SK-N-SH treated with all-trans-retinoic acid at 6 μM for 48 hours (cell line): ENCODE measurements at regions not wholly inside any gene's neighbourhood (a gene's known extent, or its start where the extent isn't known, plus 50 kb on each side); places are given as distances from the start of the nearest gene placed in this dataset.

Source experiments
- ATAC-seq: fragments of 200-7000 bp; cut with Tn5 transposase; 3 replicates; pipeline ENCODE4 v1.9.1; 2020; ENCODE audit warnings: mild to moderate bottlenecking, moderate library complexity
- BACH2 ChIP-seq: fragments of 250-450 bp; sonication (Bioruptor Pico); IDR thresholded peaks from 2 replicates; pipeline ENCODE4 v1.9.0; 2021; ENCODE audit warnings: mild to moderate bottlenecking, borderline replicate concordance
- CSDC2 ChIP-seq: fragments of 250-450 bp; sonication (Bioruptor Pico); IDR thresholded peaks from 2 replicates; pipeline ENCODE4 v1.5.0; 2020; ENCODE audit warnings: mild to moderate bottlenecking, moderate library complexity
- ESRRG ChIP-seq: fragments of 250-450 bp; sonication (Bioruptor Pico); IDR thresholded peaks from 2 replicates; pipeline ENCODE4 v1.6.1; 2021; ENCODE audit warnings: mild to moderate bottlenecking
- GLIS3 ChIP-seq: fragments of 250-450 bp; sonication (Bioruptor Pico); IDR thresholded peaks from 2 replicates; pipeline ENCODE4 v1.5.0; 2020; ENCODE audit warnings: mild to moderate bottlenecking, moderate library complexity
- ISL1 ChIP-seq: fragments of 250-450 bp; sonication (Bioruptor Pico); IDR thresholded peaks from 2 replicates; pipeline ENCODE4 v2.1.2; 2022; ENCODE audit warnings: mild to moderate bottlenecking, moderate library complexity
- OSR1 ChIP-seq: fragments of 250-450 bp; sonication (Bioruptor Pico); IDR thresholded peaks from 2 replicates; pipeline ENCODE4 v1.8.0; 2022; ENCODE audit warnings: moderate library complexity, mild to moderate bottlenecking, inconsistent platforms
- SNAI2 ChIP-seq: fragments of 250-450 bp; sonication (Bioruptor Pico); IDR thresholded peaks from 2 replicates; pipeline ENCODE4 v1.5.0; 2020; ENCODE audit warnings: mild to moderate bottlenecking, moderate library complexity
- TOX ChIP-seq: fragments of 250-450 bp; sonication (Bioruptor Pico); IDR thresholded peaks from 2 replicates; pipeline ENCODE4 v1.8.0; 2021; ENCODE audit warnings: mild to moderate bottlenecking, moderate library complexity, borderline replicate concordance
- ZC3H10 ChIP-seq: fragments of 250-450 bp; sonication (Bioruptor Pico); IDR thresholded peaks from 2 replicates; pipeline ENCODE4 v1.5.1; 2021; ENCODE audit warnings: mild to moderate bottlenecking, moderate library complexity
- ZFP3 ChIP-seq: fragments of 250-450 bp; sonication (Bioruptor Pico); IDR thresholded peaks from 2 replicates; pipeline ENCODE4 v1.5.0; 2020; ENCODE audit warnings: mild to moderate bottlenecking, moderate library complexity
- ZNF565 ChIP-seq: fragments of 450-650 bp; formaldehyde crosslinking; conservative IDR thresholded peaks from 2 replicates; pipeline ENCODE4 v1.5.0; 2020; ENCODE audit warnings: low read depth, mild to moderate bottlenecking, moderate library complexity
- ZNF70 ChIP-seq: fragments of 450-650 bp; formaldehyde crosslinking; IDR thresholded peaks from 2 replicates; pipeline ENCODE4 v1.5.0; 2020; ENCODE audit warnings: mild to moderate bottlenecking, moderate library complexity
- ZNF8 ChIP-seq: fragments of 450-650 bp; formaldehyde crosslinking; IDR thresholded peaks from 2 replicates; pipeline ENCODE4 v1.5.0; 2020; ENCODE audit warnings: mild to moderate bottlenecking, moderate library complexity
- TF ChIP-seq, protein P1 (sequence below): fragments of 250-450 bp; sonication (Bioruptor Pico); IDR thresholded peaks from 2 replicates; pipeline ENCODE4 v1.8.0; 2021; ENCODE audit warnings: low read depth, mild to moderate bottlenecking, moderate library complexity, borderline replicate concordance
- TF ChIP-seq, protein P2 (sequence below): fragments of 250-450 bp; sonication (Bioruptor Pico); IDR thresholded peaks from 2 replicates; pipeline ENCODE4 v1.8.0; 2020; ENCODE audit warnings: mild to moderate bottlenecking, moderate library complexity, borderline replicate concordance
- TF ChIP-seq, protein P3 (sequence below): fragments of 250-450 bp; sonication (Bioruptor Pico); IDR thresholded peaks from 2 replicates; pipeline ENCODE4 v1.5.1; 2021; ENCODE audit warnings: mild to moderate bottlenecking, moderate library complexity
- TF ChIP-seq, protein P4 (sequence below): fragments of 250-450 bp; sonication (Bioruptor Pico); IDR thresholded peaks from 2 replicates; pipeline ENCODE4 v1.5.0; 2020; ENCODE audit warnings: mild to moderate bottlenecking, moderate library complexity
- TF ChIP-seq, protein P5 (sequence below): fragments of 250-450 bp; sonication (Bioruptor Pico); IDR thresholded peaks from 2 replicates; pipeline ENCODE4 v1.5.1; 2020; ENCODE audit warnings: low read depth, mild to moderate bottlenecking, moderate library complexity

DNA sequence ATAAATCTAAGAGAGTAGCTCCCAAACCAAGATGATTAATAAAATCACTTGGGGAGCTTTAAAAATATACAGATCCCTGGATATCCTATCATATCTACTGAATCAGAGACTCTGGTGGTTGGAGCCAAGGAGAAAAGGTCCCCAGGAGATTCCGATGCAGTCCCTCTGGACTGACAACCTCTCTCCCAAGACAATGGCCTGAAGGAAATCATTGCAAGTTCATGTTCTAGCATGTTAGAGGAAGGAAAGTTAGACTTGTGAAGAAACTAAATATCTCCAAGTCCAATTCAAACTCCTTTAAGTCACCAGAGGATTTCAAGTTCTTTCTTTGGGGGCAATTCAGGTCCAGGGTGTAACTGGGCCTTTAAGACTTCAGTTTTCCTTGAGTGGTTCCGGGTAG lies 84.7 kb upstream of the MEDAG start (continued):
- TF ChIP-seq, protein P1, sequence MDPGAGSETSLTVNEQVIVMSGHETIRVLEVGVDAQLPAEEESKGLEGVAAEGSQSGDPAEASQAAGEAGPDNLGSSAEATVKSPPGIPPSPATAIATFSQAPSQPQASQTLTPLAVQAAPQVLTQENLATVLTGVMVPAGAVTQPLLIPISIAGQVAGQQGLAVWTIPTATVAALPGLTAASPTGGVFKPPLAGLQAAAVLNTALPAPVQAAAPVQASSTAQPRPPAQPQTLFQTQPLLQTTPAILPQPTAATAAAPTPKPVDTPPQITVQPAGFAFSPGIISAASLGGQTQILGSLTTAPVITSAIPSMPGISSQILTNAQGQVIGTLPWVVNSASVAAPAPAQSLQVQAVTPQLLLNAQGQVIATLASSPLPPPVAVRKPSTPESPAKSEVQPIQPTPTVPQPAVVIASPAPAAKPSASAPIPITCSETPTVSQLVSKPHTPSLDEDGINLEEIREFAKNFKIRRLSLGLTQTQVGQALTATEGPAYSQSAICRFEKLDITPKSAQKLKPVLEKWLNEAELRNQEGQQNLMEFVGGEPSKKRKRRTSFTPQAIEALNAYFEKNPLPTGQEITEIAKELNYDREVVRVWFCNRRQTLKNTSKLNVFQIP = no peak
- TF ChIP-seq ZC3H10 (no peak), SNAI2 (CRISPR knock-in tag) (no peak), TOX (CRISPR knock-in tag) (no peak)

DNA sequence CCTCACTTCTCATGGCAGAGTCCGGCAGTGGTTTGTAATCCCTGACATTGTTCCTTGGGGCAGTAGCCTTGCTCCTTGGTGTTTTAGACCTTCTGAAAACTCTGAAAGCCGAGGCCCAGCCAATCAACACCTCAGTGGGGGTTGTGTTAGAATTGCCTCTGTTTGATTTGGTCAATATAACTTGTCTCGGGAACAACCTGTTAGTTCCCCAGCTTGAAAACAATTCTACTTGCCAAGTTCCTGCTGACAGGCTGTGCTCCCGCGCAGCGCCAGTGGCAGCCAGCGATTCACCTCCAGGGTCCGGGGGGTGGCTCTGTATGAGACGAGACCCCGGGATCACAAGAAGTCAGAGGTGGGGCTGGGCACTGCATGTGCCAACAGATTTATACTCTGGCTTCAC lies 81.4 kb upstream of the MEDAG start:
- TF ChIP-seq ZC3H10 (no peak), OSR1 (CRISPR knock-in tag) (no peak)
- TF ChIP-seq, all 23 proteins: peak for 0
- no peak for ATAC-seq

DNA sequence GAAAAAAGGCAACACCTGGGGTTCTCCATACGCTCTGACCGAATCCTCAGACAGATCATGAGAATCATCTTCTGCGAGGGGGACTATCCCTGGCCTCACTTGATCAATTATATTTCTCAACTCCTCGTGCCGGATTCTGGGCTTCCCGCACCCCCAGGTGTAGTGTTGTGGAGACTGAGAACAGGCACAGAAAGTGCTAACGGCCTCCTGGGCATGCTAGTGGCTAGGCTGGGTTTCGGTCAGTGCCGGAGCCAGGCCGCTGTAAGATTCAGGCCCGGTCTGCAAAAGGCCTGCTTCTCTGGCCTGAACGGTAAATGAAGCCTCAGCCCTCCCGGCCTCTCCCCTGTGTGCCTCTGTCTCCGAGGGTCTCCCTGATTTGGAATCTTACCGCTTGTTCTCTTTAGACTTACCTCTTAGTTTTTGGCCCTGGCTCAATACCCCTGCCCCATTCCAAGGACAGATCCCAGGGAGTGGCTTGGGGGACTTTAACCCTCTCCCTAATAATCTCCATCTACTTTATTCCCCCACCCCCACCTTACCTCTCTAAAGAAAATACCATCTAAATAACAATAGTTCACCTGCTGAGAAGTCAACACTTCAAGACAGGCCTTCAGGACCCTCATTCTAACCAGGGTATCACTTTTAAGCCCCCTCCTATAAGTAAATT lies 79.0 kb upstream of the MEDAG start:
- no peak for ATAC-seq
- TF ChIP-seq ESRRG (CRISPR knock-in tag) = no peak
- TF ChIP-seq, protein P2, sequence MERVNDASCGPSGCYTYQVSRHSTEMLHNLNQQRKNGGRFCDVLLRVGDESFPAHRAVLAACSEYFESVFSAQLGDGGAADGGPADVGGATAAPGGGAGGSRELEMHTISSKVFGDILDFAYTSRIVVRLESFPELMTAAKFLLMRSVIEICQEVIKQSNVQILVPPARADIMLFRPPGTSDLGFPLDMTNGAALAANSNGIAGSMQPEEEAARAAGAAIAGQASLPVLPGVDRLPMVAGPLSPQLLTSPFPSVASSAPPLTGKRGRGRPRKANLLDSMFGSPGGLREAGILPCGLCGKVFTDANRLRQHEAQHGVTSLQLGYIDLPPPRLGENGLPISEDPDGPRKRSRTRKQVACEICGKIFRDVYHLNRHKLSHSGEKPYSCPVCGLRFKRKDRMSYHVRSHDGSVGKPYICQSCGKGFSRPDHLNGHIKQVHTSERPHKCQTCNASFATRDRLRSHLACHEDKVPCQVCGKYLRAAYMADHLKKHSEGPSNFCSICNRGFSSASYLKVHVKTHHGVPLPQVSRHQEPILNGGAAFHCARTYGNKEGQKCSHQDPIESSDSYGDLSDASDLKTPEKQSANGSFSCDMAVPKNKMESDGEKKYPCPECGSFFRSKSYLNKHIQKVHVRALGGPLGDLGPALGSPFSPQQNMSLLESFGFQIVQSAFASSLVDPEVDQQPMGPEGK = no peak
- TF ChIP-seq OSR1 (CRISPR knock-in tag) = no peak
- TF ChIP-seq CSDC2 (CRISPR knock-in tag) = no peak
- no peak for TF ChIP-seq GLIS3 (CRISPR knock-in tag)
- no peak for TF ChIP-seq ISL1 (CRISPR knock-in tag)
- no peak for TF ChIP-seq ZFP3 (CRISPR knock-in tag)
- TF ChIP-seq, protein P3, sequence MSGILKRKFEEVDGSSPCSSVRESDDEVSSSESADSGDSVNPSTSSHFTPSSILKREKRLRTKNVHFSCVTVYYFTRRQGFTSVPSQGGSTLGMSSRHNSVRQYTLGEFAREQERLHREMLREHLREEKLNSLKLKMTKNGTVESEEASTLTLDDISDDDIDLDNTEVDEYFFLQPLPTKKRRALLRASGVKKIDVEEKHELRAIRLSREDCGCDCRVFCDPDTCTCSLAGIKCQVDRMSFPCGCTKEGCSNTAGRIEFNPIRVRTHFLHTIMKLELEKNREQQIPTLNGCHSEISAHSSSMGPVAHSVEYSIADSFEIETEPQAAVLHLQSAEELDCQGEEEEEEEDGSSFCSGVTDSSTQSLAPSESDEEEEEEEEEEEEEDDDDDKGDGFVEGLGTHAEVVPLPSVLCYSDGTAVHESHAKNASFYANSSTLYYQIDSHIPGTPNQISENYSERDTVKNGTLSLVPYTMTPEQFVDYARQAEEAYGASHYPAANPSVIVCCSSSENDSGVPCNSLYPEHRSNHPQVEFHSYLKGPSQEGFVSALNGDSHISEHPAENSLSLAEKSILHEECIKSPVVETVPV (CRISPR knock-in tag) = no peak
- no peak for TF ChIP-seq BACH2 (CRISPR knock-in tag)
- TF ChIP-seq, protein P1 = no peak
- TF ChIP-seq, protein P4, sequence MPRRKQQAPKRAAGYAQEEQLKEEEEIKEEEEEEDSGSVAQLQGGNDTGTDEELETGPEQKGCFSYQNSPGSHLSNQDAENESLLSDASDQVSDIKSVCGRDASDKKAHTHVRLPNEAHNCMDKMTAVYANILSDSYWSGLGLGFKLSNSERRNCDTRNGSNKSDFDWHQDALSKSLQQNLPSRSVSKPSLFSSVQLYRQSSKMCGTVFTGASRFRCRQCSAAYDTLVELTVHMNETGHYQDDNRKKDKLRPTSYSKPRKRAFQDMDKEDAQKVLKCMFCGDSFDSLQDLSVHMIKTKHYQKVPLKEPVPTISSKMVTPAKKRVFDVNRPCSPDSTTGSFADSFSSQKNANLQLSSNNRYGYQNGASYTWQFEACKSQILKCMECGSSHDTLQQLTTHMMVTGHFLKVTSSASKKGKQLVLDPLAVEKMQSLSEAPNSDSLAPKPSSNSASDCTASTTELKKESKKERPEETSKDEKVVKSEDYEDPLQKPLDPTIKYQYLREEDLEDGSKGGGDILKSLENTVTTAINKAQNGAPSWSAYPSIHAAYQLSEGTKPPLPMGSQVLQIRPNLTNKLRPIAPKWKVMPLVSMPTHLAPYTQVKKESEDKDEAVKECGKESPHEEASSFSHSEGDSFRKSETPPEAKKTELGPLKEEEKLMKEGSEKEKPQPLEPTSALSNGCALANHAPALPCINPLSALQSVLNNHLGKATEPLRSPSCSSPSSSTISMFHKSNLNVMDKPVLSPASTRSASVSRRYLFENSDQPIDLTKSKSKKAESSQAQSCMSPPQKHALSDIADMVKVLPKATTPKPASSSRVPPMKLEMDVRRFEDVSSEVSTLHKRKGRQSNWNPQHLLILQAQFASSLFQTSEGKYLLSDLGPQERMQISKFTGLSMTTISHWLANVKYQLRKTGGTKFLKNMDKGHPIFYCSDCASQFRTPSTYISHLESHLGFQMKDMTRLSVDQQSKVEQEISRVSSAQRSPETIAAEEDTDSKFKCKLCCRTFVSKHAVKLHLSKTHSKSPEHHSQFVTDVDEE (CRISPR knock-in tag) = no peak
- TF ChIP-seq, protein P5, sequence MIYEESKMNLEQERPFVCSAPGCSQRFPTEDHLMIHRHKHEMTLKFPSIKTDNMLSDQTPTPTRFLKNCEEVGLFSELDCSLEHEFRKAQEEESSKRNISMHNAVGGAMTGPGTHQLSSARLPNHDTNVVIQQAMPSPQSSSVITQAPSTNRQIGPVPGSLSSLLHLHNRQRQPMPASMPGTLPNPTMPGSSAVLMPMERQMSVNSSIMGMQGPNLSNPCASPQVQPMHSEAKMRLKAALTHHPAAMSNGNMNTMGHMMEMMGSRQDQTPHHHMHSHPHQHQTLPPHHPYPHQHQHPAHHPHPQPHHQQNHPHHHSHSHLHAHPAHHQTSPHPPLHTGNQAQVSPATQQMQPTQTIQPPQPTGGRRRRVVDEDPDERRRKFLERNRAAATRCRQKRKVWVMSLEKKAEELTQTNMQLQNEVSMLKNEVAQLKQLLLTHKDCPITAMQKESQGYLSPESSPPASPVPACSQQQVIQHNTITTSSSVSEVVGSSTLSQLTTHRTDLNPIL = no peak
- no peak for TF ChIP-seq ZNF565 (CRISPR knock-in tag)
- TF ChIP-seq ZNF70 (CRISPR knock-in tag) = no peak
- TF ChIP-seq ZNF8 = no peak
- TF ChIP-seq, all 23 proteins: peak for 0

DNA sequence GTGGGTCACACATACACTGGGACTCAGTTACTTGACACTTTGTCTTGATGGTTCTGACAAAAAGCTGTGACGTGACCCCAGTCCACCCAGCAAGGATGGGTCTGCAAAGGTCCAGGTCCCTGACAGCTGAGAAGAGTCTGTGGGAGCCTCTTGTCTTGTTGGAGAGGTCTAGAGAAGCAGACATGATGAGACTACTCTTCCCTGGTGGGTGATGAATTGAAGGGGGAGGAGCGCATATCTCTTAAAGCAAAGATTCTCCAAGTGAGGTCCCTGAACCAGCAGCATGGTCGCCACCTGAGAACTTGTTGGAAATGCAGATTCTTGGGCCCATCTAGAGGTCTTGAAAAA lies 78.5 kb upstream of the MEDAG start:
- no peak for ATAC-seq

More for the DNA sequence above, 78.5 kb upstream of the MEDAG start:
- no peak for TF ChIP-seq ESRRG (CRISPR knock-in tag)
- TF ChIP-seq, all 23 proteins: peak for 0
